ENCODE measurements at regions not wholly inside any gene's neighbourhood (a gene's known extent, or its start where the extent isn't known, plus 50 kb on each side); places are given as distances from the start of the nearest gene placed in this dataset.

GRCh38 chr15:39443659-39444219, 137.1 kb upstream of the THBS1 start:
- no peak for DNase-seq

- DNase-seq, result no peak
These were observed 136.0 kb upstream of the THBS1 start for GRCh38 chr15:39444735-39445470.

- no peak for DNase-seq
These were observed 134.9 kb upstream of the THBS1 start for GRCh38 chr15:39445931-39446330.

- no peak for DNase-seq
These were observed 133.5 kb upstream of the THBS1 start for GRCh38 chr15:39447346-39447745.

- no peak for DNase-seq
These were observed 133.0 kb upstream of the THBS1 start for GRCh38 chr15:39447881-39448280.

- no peak for DNase-seq
These were observed 132.5 kb upstream of the THBS1 start for GRCh38 chr15:39448409-39448808.

- no peak for DNase-seq
These were observed 129.7 kb upstream of the THBS1 start for GRCh38 chr15:39451121-39451688.

GRCh38 chr15:39451871-39452270, 129.0 kb upstream of the THBS1 start:
- DNase-seq, result no peak

GRCh38 chr15:39453620-39454019, 127.3 kb upstream of the THBS1 start:
- DNase-seq, result no peak

- DNase-seq, result no peak
These were observed 126.5 kb upstream of the THBS1 start for GRCh38 chr15:39454189-39454986.

- no peak for DNase-seq
These were observed 125.3 kb upstream of the THBS1 start for GRCh38 chr15:39455471-39455991.

GRCh38 chr15:39456159-39456558, 124.7 kb upstream of the THBS1 start:
- DNase-seq, result no peak

GRCh38 chr15:39456582-39457330, 124.1 kb upstream of the THBS1 start:
- no peak for DNase-seq

GRCh38 chr15:39458131-39458530, 122.7 kb upstream of the THBS1 start:
- no peak for DNase-seq

- DNase-seq, result no peak
These were observed 121.3 kb upstream of the THBS1 start for GRCh38 chr15:39459548-39459947.

GRCh38 chr15:39460748-39461147, 120.1 kb upstream of the THBS1 start:
- DNase-seq, result no peak

GRCh38 chr15:39461536-39462130, 119.2 kb upstream of the THBS1 start:
- no peak for DNase-seq

- no peak for DNase-seq
These were observed 118.2 kb upstream of the THBS1 start for GRCh38 chr15:39462691-39463090.

GRCh38 chr15:39465843-39466749, 114.8 kb upstream of the THBS1 start:
- DNase-seq, result no peak

- DNase-seq, result no peak
These were observed 114.2 kb upstream of the THBS1 start for GRCh38 chr15:39466750-39467105.

GRCh38 chr15:39468331-39468730, 112.5 kb upstream of the THBS1 start:
- DNase-seq, result peak; percentile 69
